PC-3 (cell line): ENCODE measurements at regions not wholly inside any gene's neighbourhood (a gene's known extent, or its start where the extent isn't known, plus 50 kb on each side); places are given as distances from the start of the nearest gene placed in this dataset.

Experiments used
- ATAC-seq: fragments of 200-7000 bp; cut with Tn5 transposase; 2 replicates; pipeline ENCODE4 v1.9.1; 2020; ENCODE audit warnings: mild to moderate bottlenecking, moderate library complexity
- BruUV-seq: library from RNA; stranded (reverse); fragments of 400-500 nt; replicated peaks from 2 replicates; lab custom pipeline; 2021; lab: Mats Ljungman, UMichigan
- CTCF ChIA-PET: fragments of 300-600 bp; sonication (Branson Sonifier 250); formaldehyde crosslinking; loops from one replicate; lab custom pipeline; 2022; ENCODE audit warnings: antibody characterized with exemption; lab: Charles Lee
- POLR2A ChIA-PET: fragments of 300-600 bp; sonication (Branson Sonifier 250); formaldehyde crosslinking; loops from one replicate; lab custom pipeline; 2022; ENCODE audit warnings: antibody characterized with exemption; ENCODE audit not compliant: unreplicated experiment; lab: Charles Lee
- DNase-seq: peaks from one replicate; pipeline ENCODE4 v3.0.0-alpha.2; 2015
- H2AFZ ChIP-seq: fragments of 300-600 bp; sonication (generic); 2 replicates; pipeline ENCODE4 v1.6.0; 2016; ENCODE audit warnings: antibody characterized with exemption, low read length
- H3F3A ChIP-seq: fragments of 300-600 bp; sonication (generic); one replicate; pipeline ENCODE4 v1.6.0; 2017; ENCODE audit warnings: antibody characterized with exemption, low read length, control low read depth, mild to moderate bottlenecking; ENCODE audit not compliant: unreplicated experiment
- H3K27ac ChIP-seq: fragments of 300-600 bp; sonication (generic); 2 replicates; pipeline ENCODE4 v1.5.1; 2016; ENCODE audit warnings: mild to moderate bottlenecking, low read length
- H3K27me3 ChIP-seq: fragments of 300-600 bp; sonication (generic); 2 replicates; pipeline ENCODE4 v1.6.1; 2016; ENCODE audit warnings: low read length, mixed read lengths
- H3K36me3 ChIP-seq: fragments of 300-600 bp; sonication (generic); 2 replicates; pipeline ENCODE4 v1.6.1; 2016; ENCODE audit warnings: low read depth, mixed run types, low read length, mixed read lengths
- H3K4me1 ChIP-seq: fragments of 300-600 bp; sonication (generic); 2 replicates; pipeline ENCODE4 v1.5.1; 2016; ENCODE audit warnings: low read length; ENCODE audit not compliant: insufficient read depth
- H3K4me2 ChIP-seq: fragments of 300-600 bp; sonication (generic); 2 replicates; pipeline ENCODE4 v1.6.0; 2016; ENCODE audit warnings: low read length
- H3K4me3 ChIP-seq: fragments of 300-600 bp; sonication (generic); 2 replicates; pipeline ENCODE4 v1.5.1; 2016; ENCODE audit warnings: mild to moderate bottlenecking, low read length, mixed read lengths
- H3K79me2 ChIP-seq: fragments of 300-600 bp; sonication (generic); 2 replicates; pipeline ENCODE4 v1.6.1; 2017; ENCODE audit warnings: low read length, mixed read lengths
- H3K9ac ChIP-seq: fragments of 300-600 bp; sonication (generic); 2 replicates; pipeline ENCODE4 v1.6.0; 2016; ENCODE audit warnings: mild to moderate bottlenecking, low read length
- H3K9me2 ChIP-seq: fragments of 300-600 bp; sonication (generic); replicated peaks from 2 replicates; pipeline ENCODE4 v1.6.1; 2016; ENCODE audit warnings: mixed run types, low read length, mixed read lengths
- H3K9me3 ChIP-seq: fragments of 300-600 bp; sonication (generic); 2 replicates; pipeline ENCODE4 v1.6.1; 2016; ENCODE audit warnings: low read length, mixed read lengths
- H4K20me1 ChIP-seq: fragments of 300-600 bp; sonication (generic); 2 replicates; pipeline ENCODE4 v1.6.1; 2016; ENCODE audit warnings: low read length, mixed read lengths
- CTCF ChIP-seq: fragments of 300-600 bp; sonication (generic); conservative IDR thresholded peaks from 2 replicates; pipeline ENCODE4 v1.5.1; 2017; ENCODE audit warnings: antibody characterized with exemption, low read depth, mild to moderate bottlenecking, low read length
- EZH2 ChIP-seq: fragments of 300-600 bp; sonication (generic); IDR thresholded peaks from one replicate; pipeline ENCODE4 v1.6.1; 2017; ENCODE audit warnings: antibody characterized with exemption, mild to moderate bottlenecking, low read length; ENCODE audit not compliant: unreplicated experiment
- EZH2phosphoT487 ChIP-seq: fragments of 300-600 bp; sonication (generic); IDR thresholded peaks from 2 replicates; pipeline ENCODE4 v1.6.1; 2018; ENCODE audit warnings: mild to moderate bottlenecking, antibody characterized with exemption, low read length, borderline replicate concordance
- intact Hi-C: fragments of 100-400 bp; cut with micrococcal nuclease; formaldehyde crosslinking; loops from 2 replicates; pipeline ENCODE4 v1.9.0; 2023

- Histone ChIP-seq H3K36me3 (no peaks in the 10 kb centered on the region), H3K4me3 (no peak overlapping the region), H3K79me2 (no peaks in the 10 kb centered on the region), H4K20me1 (no peaks in the 10 kb centered on the region), H3K4me2 (no peak overlapping the region), H3F3A (no peaks in the 10 kb centered on the region), H3K9me3 (0 out of 2 replicates have a peak, but pooled peaks cover 5% of the 10 kb centered on the region), H3K27me3 (no peaks in the 10 kb centered on the region), H3K9ac (no peak overlapping the region), H3K4me1 (peaks cover 11% of the 10 kb centered on the region), H3K27ac (no peak overlapping the region), H2AFZ (no peak overlapping the region), H3K9me2 (no peaks in the 10 kb centered on the region)
- BruUV-seq: no TSS peak
- DNase-seq (no peak), ATAC-seq (no peak)
- intact Hi-C loops: no loop called here
- POLR2A ChIA-PET: interaction anchor here (0.5 kb wide), 1 partner anchor 33 kb away, joined by 4 read pairs; no protein-coding TSS in a partner anchor
- CTCF ChIA-PET: no interaction called here
- no peak for TF ChIP-seq EZH2
Measured at GRCh38 chr5:135203019-135203418, 169.0 kb upstream of the PITX1 start.

GRCh38 chr5:135199919-135200318 lies 165.9 kb upstream of the PITX1 start:
- ATAC-seq (no peak), DNase-seq (no peak)
- Histone ChIP-seq H3K4me3 (no peak overlapping the region), H3K9me3 (0 out of 2 replicates have a peak, but pooled peaks cover 5% of the 10 kb centered on the region), H3K27ac (no peak overlapping the region), H3K4me1 (peaks cover 11% of the 10 kb centered on the region), H2AFZ (no peak overlapping the region), H3K36me3 (no peaks in the 10 kb centered on the region), H3K27me3 (no peaks in the 10 kb centered on the region), H3K79me2 (no peaks in the 10 kb centered on the region), H3K4me2 (no peak overlapping the region), H4K20me1 (no peaks in the 10 kb centered on the region), H3K9me2 (no peaks in the 10 kb centered on the region), H3K9ac (no peak overlapping the region), H3F3A (no peaks in the 10 kb centered on the region)
- BruUV-seq: no TSS peak
- POLR2A ChIA-PET: no interaction called here
- no peak for TF ChIP-seq CTCF
- TF ChIP-seq EZH2: no peak
- no peak for TF ChIP-seq EZH2phosphoT487
- intact Hi-C loops: no loop called here
- CTCF ChIA-PET: no interaction called here

GRCh38 chr5:135196483-135196882 lies 162.5 kb upstream of the PITX1 start:
- BruUV-seq: no TSS peak
- DNase-seq: no peak
- no peak overlapping the region for H3K9ac ChIP-seq
- no peak for ATAC-seq
- no peak overlapping the region for H2AFZ ChIP-seq
- no peaks in the 10 kb centered on the region for H3K27me3 ChIP-seq
- H3K9me3 ChIP-seq: no peaks in the 10 kb centered on the region
- no peaks in the 10 kb centered on the region for H3F3A ChIP-seq
- H3K4me1 ChIP-seq: peaks cover 14% of the 10 kb centered on the region
- CTCF ChIA-PET: no interaction called here
- H3K27ac ChIP-seq: no peak overlapping the region
- no peak overlapping the region for H3K4me2 ChIP-seq
- intact Hi-C loops: no loop called here
- no peaks in the 10 kb centered on the region for H3K79me2 ChIP-seq
- H3K9me2 ChIP-seq: no peaks in the 10 kb centered on the region
- no peak overlapping the region for H3K4me3 ChIP-seq
- POLR2A ChIA-PET: interaction anchor here (0.5 to 0.6 kb wide), 2 partner anchors 133 to 893 kb away, joined by 3 to 5 read pairs; no protein-coding TSS in a partner anchor
- H4K20me1 ChIP-seq: no peaks in the 10 kb centered on the region
- TF ChIP-seq CTCF (no peak), EZH2phosphoT487 (no peak), EZH2 (no peak)
- H3K36me3 ChIP-seq: no peaks in the 10 kb centered on the region
